Globus pallidus (tissue), 1 donor: ENCODE measurements at regions not wholly inside any gene's neighbourhood (a gene's known extent, or its start where the extent isn't known, plus 50 kb on each side); places are given as distances from the start of the nearest gene placed in this dataset.
A peak's percentile ranks its signal among the peaks of the same experiment; 100 is the strongest.

ENCODE experiments used
- DNase-seq: peaks from one replicate; pipeline ENCODE4 v3.0.0-alpha.2; 2015; ENCODE audit warnings: low spot score

- no peak for DNase-seq
Observed at GRCh38 chr17:83144421-83145357, 65.3 kb downstream of the METRNL start.

GRCh38 chr17:83145358-83145738, 65.9 kb downstream of the METRNL start:
- DNase-seq, result no peak

DNA sequence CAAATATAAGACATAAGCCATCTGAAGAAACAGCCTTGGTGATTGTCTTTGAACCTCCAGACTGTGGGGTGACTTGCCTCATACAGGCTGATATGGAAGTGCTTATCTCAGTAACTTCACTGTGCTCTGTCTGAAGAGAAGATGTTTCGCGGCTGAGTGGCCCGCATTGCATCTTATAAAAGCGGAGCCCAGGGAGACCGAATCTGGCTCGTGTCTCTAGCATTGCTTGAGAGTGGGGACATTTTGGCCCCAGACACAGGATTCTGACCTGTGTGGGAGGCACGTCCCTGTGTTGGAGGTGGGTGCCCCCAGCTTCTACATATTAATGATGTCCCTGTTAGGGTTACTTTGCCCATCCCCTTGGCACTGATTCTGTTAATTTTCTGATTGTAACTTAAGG, 66.4 kb downstream of the METRNL start:
- DNase-seq, result no peak

- no peak for DNase-seq
Observed at GRCh38 chr17:83146347-83146746, 66.9 kb downstream of the METRNL start.

DNA sequence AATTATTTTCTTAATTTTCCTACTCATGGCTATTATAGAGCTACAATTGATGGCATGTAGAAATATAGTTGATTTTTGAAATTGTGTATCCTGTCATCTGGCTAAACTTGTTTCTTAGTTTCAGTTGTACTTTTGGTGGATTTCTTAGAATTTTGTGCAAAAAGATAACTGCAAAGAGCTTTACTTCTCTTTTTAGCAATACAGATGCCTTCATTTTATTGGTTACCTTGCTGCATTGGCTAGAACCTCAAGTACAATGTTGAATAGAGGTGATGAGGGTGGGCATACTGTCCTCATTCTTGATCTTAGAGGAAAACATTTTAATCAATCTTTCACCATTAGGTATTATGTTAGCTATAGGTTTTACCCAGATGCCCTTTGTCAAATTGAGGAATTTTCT, 67.9 kb downstream of the METRNL start:
- no peak for DNase-seq

GRCh38 chr17:83148317-83149028, 69.1 kb downstream of the METRNL start:
- DNase-seq, result no peak

DNA sequence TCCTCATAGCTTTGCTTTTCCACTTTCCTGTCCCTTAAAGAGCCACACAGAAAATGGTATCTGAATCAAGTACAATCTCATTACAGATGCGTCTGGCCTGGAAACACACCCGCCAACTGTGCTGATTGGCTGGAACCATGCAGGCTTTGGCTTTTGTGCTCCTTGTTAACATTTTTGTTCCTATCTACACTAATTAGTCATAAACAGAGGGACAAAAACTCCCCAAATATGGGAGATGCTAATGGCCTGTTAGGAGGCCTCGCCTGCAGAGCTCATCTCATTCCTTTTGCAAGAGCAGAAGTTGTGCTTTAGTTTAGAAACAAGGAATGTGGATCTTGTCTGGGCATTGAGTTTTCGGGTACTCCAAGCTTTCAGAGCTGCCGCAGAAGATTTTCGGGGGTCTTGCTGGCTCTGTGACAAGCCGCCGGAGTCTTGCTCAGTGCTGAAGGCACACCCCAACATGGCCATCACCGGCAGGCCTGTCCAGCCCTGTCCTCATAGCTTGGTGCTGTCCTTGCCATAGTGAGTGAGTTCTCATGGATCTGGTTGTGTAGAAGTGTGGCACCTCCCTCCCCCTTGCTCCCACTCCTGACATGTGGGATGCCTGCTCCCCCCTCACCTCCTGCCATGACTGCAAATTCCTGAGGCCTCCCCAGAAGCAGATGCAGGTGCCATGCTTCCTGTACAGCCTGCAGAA, 69.8 kb downstream of the METRNL start:
- no peak for DNase-seq

DNA sequence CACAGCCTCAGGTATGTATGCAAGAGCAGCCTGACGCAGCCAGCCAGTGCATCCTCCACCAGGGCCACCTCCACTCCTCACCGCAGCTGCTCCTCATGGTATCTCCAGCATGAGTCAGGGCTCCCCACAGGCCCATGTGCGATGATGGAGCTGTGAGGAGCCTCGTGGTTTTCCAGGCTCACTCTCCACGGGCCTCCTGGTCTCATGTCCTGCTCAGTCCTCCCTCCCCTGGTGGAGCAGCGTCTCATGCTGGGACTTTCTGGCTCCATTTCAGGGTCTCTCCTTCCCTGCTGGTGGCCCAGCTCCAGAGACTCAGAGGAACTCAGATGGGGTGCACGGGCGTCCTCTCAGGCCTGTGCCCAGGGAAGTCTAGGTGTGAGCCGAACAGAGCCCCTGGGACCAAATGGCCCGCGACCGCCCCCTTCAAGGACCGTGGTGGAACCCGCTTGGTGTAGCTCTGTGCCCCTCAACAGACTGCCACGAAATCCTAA, 70.4 kb downstream of the METRNL start:
- no peak for DNase-seq

- no peak for DNase-seq
Observed at GRCh38 chr17:83150369-83151055, 71.1 kb downstream of the METRNL start.

GRCh38 chr17:83151056-83151441, 71.6 kb downstream of the METRNL start:
- no peak for DNase-seq

GRCh38 chr17:83151442-83152226, 72.2 kb downstream of the METRNL start:
- no peak for DNase-seq

DNA sequence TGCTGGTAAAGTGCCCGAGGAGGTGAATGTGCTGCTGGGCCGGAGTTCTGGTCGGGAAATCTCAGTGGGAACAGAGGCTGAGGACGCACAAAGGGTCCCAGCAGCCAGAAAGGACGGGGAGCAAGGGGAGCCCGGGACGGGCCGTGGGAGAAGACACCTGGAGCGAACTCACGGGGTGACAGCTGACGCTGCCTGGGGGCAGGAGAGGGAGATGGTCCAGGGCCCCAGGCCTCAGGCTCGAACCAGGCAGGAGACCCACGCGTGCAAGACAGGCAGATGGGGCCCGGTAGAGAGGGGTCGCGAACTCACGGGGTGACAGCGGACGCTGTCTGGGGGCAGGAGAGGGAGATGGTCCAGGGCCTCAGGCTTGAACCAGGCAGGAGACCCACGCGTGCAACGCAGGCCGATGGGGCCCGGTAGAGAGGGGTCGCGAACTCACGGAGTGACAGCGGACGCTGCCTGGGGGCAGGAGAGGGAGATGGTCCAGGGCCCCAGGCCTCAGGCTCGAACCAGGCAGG, 72.9 kb downstream of the METRNL start:
- no peak for DNase-seq

DNA sequence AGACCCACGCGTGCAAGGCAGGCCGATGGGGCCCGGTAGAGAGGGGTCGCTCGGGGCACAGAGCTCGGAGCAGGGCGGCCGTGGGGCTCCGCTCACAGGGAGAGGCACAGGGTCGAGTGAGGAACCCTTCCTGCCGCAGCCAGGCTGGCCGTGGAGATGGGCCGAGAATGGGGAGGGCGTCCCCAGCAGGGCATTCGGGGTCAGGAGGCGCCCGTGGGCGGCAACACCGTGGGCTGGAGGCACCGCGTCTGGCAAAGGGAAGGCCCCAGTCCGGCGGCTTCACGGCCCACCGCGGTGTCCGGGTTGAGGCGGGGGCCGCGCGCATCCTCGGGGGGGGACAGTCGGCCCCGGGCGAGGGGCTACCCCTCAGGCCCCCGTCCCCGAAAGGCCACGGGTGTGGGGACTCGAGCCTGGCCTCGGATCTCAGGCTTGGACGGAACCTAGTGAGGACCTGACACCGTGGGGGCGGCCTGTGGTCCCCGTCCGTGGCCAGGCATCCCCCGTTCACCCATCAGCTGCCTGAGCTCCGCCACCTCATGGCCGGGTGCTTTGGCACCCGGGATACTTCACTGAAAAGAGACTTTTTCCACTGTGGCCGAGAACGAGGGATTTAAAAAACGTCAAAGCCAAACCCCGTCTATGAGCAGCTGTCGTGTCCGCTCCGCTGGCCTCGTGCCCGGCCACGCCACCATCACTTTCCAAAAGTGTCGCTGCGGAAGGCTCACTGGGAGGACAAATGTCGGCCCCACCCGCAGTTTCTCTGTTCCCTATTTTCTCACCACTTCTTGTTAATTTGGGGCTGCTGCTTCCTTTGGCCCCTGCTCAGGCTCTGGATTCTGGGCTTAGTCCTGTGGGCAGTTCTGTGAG, 73.6 kb downstream of the METRNL start:
- DNase-seq, result peak; percentile 5

- no peak for DNase-seq
Observed at GRCh38 chr17:83153681-83154310, 74.4 kb downstream of the METRNL start.

DNA sequence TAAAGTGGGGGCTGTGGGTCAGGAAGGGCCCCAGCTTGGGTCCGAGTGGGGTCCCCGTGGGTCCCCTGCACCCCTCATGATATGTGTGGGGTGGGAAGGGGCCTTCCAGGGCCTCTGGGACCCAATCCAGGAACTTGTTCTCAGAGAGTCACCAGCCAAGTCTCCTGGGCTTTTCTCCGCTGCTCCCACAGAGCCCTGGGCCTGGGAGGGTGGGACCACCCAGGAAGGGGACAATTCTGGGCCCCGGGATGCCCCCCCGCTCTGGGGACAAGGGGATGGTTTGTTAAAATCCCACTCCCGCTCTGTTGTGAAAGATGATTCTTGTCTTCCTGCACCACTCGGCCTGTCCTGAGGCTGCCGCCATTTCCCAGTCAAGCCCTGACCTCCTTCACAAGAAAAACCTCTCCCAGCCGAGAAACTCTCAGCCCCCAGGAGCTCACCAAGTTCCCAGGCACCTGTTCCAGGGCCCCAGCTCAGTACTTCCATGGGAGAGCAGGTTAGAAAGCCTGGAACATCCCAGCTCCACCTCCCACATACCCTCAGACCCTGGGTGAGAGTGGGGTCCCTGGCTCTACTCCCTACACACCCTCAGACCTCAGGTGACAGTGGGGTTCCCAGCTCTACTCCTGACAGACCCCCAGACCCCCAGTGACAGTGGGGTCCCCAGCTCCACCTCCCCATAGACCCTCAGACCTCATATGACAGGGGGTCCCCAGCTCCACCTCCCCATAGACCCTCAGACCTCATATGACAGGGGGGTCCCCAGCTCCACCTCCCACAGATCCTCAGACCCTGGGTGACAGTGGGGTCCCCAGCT, 75.1 kb downstream of the METRNL start:
- no peak for DNase-seq

- no peak for DNase-seq
Observed at GRCh38 chr17:83155128-83156121, 76.0 kb downstream of the METRNL start.

- DNase-seq, result no peak
Observed at GRCh38 chr17:83156408-83156807, 77.0 kb downstream of the METRNL start.
